Upper lobe of right lung (tissue), 1 donor: ENCODE measurements at regions not wholly inside any gene's neighbourhood (a gene's known extent, or its start where the extent isn't known, plus 50 kb on each side); places are given as distances from the start of the nearest gene placed in this dataset.

Source experiments
- ATAC-seq: fragments of 200-7000 bp; cut with Tn5 transposase; one replicate; pipeline ENCODE4 v1.9.1; 2020; ENCODE audit warnings: mild to moderate bottlenecking, moderate library complexity
- DNase-seq: peaks from one replicate; pipeline ENCODE4 v3.0.0-alpha.2; 2020
- H3K27ac ChIP-seq: fragments of 200-600 bp; one replicate; pipeline ENCODE4 v1.8.0; 2022
- H3K27me3 ChIP-seq: fragments of 200-600 bp; one replicate; pipeline ENCODE4 v1.8.0; 2022; ENCODE audit warnings: mild to moderate bottlenecking
- H3K36me3 ChIP-seq: fragments of 200-600 bp; one replicate; pipeline ENCODE4 v1.8.0; 2022
- H3K4me1 ChIP-seq: fragments of 200-600 bp; one replicate; pipeline ENCODE4 v1.8.0; 2022
- H3K4me3 ChIP-seq: fragments of 200-600 bp; one replicate; pipeline ENCODE4 v1.8.0; 2022; ENCODE audit warnings: mild to moderate bottlenecking
- H3K9me3 ChIP-seq: fragments of 200-600 bp; one replicate; pipeline ENCODE4 v1.8.0; 2022
- intact Hi-C: fragments of 100-400 bp; cut with DNase I; formaldehyde crosslinking; loops from one replicate; pipeline ENCODE4 v1.11.0; 2022
- TF ChIP-seq, protein P1 (sequence below): fragments of 200-600 bp; IDR thresholded peaks from one replicate; pipeline ENCODE4 v1.8.0; 2022; ENCODE audit warnings: antibody characterized with exemption
- donor health status: DM: no; HTN: yes; CAD: no; lungs with severe emphysema.

DNA sequence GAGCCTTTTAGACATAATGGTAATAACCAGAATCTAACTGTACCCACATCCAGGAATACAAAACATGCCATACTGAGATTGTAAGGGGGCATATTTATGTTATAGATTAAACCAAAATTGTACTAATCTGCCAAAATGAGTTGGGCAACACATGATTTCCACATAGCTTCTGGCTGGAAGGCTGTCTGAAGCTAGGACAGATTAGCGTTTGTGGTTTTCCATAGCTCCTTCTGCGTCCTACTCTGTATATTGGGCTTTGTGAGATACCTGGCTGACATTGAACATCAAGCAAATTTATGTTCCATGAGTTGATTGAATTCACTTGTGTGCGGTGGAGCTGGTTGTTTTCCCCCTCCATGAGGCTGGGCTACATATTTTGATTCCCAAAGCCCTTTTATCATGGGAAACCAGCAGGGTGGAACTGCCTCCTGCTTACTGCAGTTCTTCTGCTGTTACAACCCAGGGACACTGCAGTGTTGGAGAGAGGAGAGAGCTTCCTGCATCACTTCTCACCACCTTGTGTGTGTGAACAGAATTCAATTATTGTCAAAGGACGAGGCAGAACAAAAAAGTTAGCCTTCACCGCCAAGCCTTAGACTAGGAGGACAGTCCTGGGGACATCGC lies 114.9 kb downstream of the C11orf91 start:
- no peak for ATAC-seq
- TF ChIP-seq, protein P1, sequence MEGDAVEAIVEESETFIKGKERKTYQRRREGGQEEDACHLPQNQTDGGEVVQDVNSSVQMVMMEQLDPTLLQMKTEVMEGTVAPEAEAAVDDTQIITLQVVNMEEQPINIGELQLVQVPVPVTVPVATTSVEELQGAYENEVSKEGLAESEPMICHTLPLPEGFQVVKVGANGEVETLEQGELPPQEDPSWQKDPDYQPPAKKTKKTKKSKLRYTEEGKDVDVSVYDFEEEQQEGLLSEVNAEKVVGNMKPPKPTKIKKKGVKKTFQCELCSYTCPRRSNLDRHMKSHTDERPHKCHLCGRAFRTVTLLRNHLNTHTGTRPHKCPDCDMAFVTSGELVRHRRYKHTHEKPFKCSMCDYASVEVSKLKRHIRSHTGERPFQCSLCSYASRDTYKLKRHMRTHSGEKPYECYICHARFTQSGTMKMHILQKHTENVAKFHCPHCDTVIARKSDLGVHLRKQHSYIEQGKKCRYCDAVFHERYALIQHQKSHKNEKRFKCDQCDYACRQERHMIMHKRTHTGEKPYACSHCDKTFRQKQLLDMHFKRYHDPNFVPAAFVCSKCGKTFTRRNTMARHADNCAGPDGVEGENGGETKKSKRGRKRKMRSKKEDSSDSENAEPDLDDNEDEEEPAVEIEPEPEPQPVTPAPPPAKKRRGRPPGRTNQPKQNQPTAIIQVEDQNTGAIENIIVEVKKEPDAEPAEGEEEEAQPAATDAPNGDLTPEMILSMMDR = no peak
- Histone ChIP-seq H3K9me3 (no peaks in the 10 kb centered on the region), H3K4me3 (no peak overlapping the region), H3K4me1 (no peaks in the 10 kb centered on the region), H3K27me3 (peaks cover 7% of the 10 kb centered on the region), H3K36me3 (no peaks in the 10 kb centered on the region), H3K27ac (no peak overlapping the region)
- DNase-seq = no peak
- intact Hi-C loops = no loop called here

DNA sequence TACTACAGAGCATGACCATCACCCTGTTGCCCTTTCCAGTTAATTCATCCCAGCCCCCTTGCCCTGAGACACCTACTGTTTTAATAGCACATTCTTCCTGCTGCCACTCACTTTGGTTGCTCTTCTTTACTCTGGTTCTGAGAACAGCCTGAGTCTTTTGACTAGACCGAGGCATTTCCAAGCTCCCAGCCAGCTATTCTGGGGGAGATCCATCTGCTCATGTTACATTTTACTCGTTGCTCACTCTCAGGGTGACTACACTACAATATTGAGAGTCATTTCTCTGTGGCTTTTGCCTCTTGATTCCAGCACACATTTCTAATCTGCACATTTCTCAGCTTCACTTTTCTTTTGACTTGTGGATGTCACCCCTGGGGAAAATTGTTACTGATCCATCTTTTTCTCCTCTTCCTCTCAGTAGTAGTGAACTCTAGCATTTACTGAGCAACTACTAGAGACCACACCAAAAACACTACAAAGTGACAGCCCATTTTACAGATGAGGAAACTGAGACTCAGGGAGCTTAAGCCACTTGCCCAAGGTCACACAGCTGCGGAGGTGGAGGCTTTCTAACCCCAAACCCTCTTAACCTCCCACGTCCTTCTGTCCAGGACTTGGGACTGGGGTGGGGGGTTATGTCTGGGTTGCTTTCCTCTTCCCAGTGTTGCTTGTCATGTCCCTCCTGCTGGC lies 117.8 kb downstream of the C11orf91 start:
- Histone ChIP-seq H3K9me3 (no peaks in the 10 kb centered on the region), H3K27ac (no peak overlapping the region), H3K27me3 (peaks cover 7% of the 10 kb centered on the region), H3K36me3 (no peaks in the 10 kb centered on the region), H3K4me3 (no peak overlapping the region), H3K4me1 (no peaks in the 10 kb centered on the region)
- intact Hi-C loops = no loop called here
- no peak for ATAC-seq
- TF ChIP-seq, protein P1 = no peak
- no peak for DNase-seq

DNA sequence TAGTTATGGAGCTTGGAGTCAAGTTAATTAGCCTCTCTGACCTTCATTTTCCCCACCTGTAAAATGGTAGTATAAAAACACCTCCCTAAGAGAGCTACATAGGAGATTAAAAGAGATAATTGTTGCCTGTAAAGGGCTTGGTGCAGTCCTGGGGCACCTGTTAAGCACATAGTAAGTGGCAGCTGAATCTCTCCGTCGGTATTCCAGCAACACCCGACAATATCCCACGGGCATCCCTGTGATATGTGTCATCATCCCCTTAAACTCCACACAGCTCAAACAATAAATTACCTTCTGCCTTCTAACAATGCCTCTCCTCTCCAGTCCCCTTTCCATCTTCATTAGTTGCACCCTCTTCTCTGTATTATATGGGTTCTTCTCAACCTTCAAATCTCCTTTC lies 121.5 kb downstream of the C11orf91 start:
- no peak for ATAC-seq
- Histone ChIP-seq H3K4me3 (no peak overlapping the region), H3K4me1 (no peaks in the 10 kb centered on the region), H3K36me3 (no peaks in the 10 kb centered on the region), H3K9me3 (no peaks in the 10 kb centered on the region), H3K27me3 (peaks cover 4% of the 10 kb centered on the region), H3K27ac (no peak overlapping the region)
- intact Hi-C loops = no loop called here
- TF ChIP-seq, protein P1 = no peak
- DNase-seq = no peak

DNA sequence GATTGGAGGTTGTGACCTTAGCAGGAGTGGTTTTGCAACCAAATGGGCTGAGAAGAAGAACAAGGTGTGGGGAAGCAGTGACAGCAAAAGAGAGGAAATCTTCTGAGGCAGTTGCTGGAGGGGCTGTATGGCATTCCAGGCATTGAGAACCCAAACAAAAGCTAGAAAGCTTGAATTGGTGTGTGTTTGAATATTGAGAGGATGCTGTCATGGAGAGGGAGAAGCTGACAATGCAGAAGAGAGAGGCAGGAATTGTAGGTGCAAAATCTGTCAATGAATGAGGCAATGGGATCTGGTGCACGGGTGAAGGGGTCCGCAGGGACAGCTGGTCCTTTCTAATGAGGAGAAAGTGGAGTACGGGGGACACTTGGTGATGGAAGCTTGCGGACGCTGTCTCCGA lies 123.4 kb downstream of the C11orf91 start:
- Histone ChIP-seq H3K4me1 (no peaks in the 10 kb centered on the region), H3K4me3 (no peak overlapping the region), H3K36me3 (no peaks in the 10 kb centered on the region), H3K27ac (no peak overlapping the region), H3K27me3 (no peaks in the 10 kb centered on the region), H3K9me3 (no peaks in the 10 kb centered on the region)
- no peak for DNase-seq
- intact Hi-C loops = no loop called here
- no peak for ATAC-seq
- TF ChIP-seq, protein P1 = no peak

DNA sequence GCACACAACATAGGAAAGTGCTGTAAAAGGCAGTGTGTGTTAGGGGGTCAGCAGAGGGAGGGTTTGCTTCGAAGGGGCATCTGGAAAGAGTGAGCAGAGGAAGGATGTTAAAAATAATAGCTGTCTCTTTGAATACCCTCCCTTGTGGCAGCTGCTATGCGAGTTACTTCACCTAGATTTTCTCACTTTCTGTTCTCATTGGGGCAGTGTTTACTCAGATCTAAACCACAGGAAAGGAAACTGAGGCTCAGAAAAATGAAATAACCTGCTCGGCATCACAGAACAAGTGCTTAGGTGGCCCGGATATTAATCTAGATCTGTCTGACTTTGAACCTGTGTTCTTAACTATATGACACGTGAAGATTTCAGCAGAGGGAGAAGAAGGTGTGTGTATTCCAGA lies 125.3 kb downstream of the C11orf91 start:
- Histone ChIP-seq H3K36me3 (no peaks in the 10 kb centered on the region), H3K27me3 (no peaks in the 10 kb centered on the region), H3K27ac (no peak overlapping the region), H3K4me1 (no peaks in the 10 kb centered on the region), H3K4me3 (no peak overlapping the region), H3K9me3 (no peaks in the 10 kb centered on the region)
- intact Hi-C loops = no loop called here
- TF ChIP-seq, protein P1 = no peak
- ATAC-seq = no peak
- no peak for DNase-seq
